SK-N-SH (cell line): ENCODE measurements at regions not wholly inside any gene's neighbourhood (a gene's known extent, or its start where the extent isn't known, plus 50 kb on each side); places are given as distances from the start of the nearest gene placed in this dataset.

ENCODE experiments used
- CTCF ChIA-PET: fragments of 300-600, 350-600 bp; formaldehyde crosslinking; extraction: SDS; loops from one replicate; lab custom pipeline; 2021; lab: Yijun Ruan, JAX
- POLR2A ChIA-PET: fragments of 350-600 bp; sonication (Branson Sonifier 250); formaldehyde crosslinking; extraction: SDS; loops from one replicate; lab custom pipeline; 2020; ENCODE audit warnings: antibody characterized with exemption, inconsistent platforms; lab: Yijun Ruan, JAX
- DNase-seq: peaks from one replicate; pipeline ENCODE4 v3.0.0; 2012
- H2AFZ ChIP-seq: fragments of 200-600 bp; sonication (generic); 2 replicates; pipeline ENCODE4 v1.8.1; 2016; ENCODE audit warnings: antibody characterized with exemption, mild to moderate bottlenecking, low read depth
- H3F3A ChIP-seq: fragments of 200-600 bp; sonication (generic); replicated peaks from 2 replicates; pipeline ENCODE3; 2016; ENCODE audit warnings: antibody characterized with exemption, mild to moderate bottlenecking; ENCODE audit not compliant: insufficient read depth
- H3K27ac ChIP-seq, 2 experiments: fragments of 200-500 bp in 1 of 2; fragments of 200-600 bp in 1 of 2; sonication (Bioruptor generic) in 1 of 2; sonication (generic), shearing (Covaris generic) in 1 of 2; 2 replicates each; pipeline versions ENCODE4 v1.5.1 to v1.6.1; 2014 to 2016; ENCODE audit warnings: low read depth in 2 of 2, inconsistent platforms in 1 of 2, low read length in 1 of 2, mild to moderate bottlenecking in 1 of 2, mixed read lengths in 1 of 2
- H3K27me3 ChIP-seq: fragments of 200-600 bp; sonication (generic), shearing (Covaris generic); 2 replicates; pipeline ENCODE4 v1.6.1; 2016; ENCODE audit warnings: mixed run types; ENCODE audit not compliant: insufficient read depth
- H3K36me3 ChIP-seq, 2 experiments: fragments of 200-500 bp in 1 of 2; fragments of 200-600 bp in 1 of 2; sonication (Bioruptor generic) in 1 of 2; sonication (generic) in 1 of 2; replicated peaks in 1 of 2; 2 replicates each; pipeline versions ENCODE3 to v1.5.1; 2014 to 2016; ENCODE audit warnings: low read length in 1 of 2, mild to moderate bottlenecking in 1 of 2; ENCODE audit not compliant: insufficient read depth in 2 of 2, control insufficient read depth in 1 of 2
- H3K4me1 ChIP-seq, 2 experiments: fragments of 200-500 bp in 1 of 2; fragments of 200-600 bp in 1 of 2; sonication (Bioruptor generic) in 1 of 2; sonication (generic), shearing (Covaris generic) in 1 of 2; 2 replicates each; pipeline versions ENCODE4 v1.5.1 to v1.6.1; 2014 to 2016; ENCODE audit warnings: low read depth in 1 of 2, low read length in 1 of 2, mixed run types in 1 of 2; ENCODE audit not compliant: insufficient read depth in 2 of 2, control insufficient read depth in 1 of 2
- H3K4me2 ChIP-seq: fragments of 200-600 bp; sonication (generic), shearing (Covaris generic); 2 replicates; pipeline ENCODE4 v1.6.1; 2017; ENCODE audit warnings: mixed run types
- H3K4me3 ChIP-seq, 2 experiments: fragments of 200-500 bp in 1 of 2; fragments of 200-600 bp in 1 of 2; sonication (Bioruptor generic) in 1 of 2; sonication (generic), shearing (Covaris generic) in 1 of 2; 2 replicates each; pipeline versions ENCODE4 v1.5.1 to v1.8.1; 2014 to 2016; ENCODE audit warnings: low read depth in 2 of 2, inconsistent platforms in 1 of 2, low read length in 1 of 2, mild to moderate bottlenecking in 1 of 2, mixed read lengths in 1 of 2, moderate library complexity in 1 of 2
- H3K79me2 ChIP-seq: fragments of 200-600 bp; sonication (generic); 2 replicates; pipeline ENCODE4 v1.8.1; 2017; ENCODE audit warnings: mild to moderate bottlenecking; ENCODE audit not compliant: insufficient read depth
- H3K9ac ChIP-seq: fragments of 200-600 bp; sonication (generic); 2 replicates; pipeline ENCODE4 v1.6.1; 2017; ENCODE audit warnings: mixed run types
- H3K9me2 ChIP-seq: fragments of 200-600 bp; sonication (generic); 2 replicates; pipeline ENCODE4 v1.6.1; 2017; ENCODE audit warnings: mixed run types
- H3K9me3 ChIP-seq: fragments of 200-600 bp; sonication (generic); 2 replicates; pipeline ENCODE4 v1.6.1; 2017; ENCODE audit warnings: mixed run types, mild to moderate bottlenecking, moderate library complexity
- H4K20me1 ChIP-seq: fragments of 200-600 bp; sonication (generic); 2 replicates; pipeline ENCODE4 v1.6.1; 2017; ENCODE audit warnings: mild to moderate bottlenecking, mixed run types; ENCODE audit not compliant: insufficient read depth
- ELF1 ChIP-seq: IDR thresholded peaks from 2 replicates; pipeline ENCODE4 v1.4.0; 2012
- EP300 ChIP-seq, 2 experiments: IDR thresholded peaks; 2 replicates each; pipeline versions ENCODE4 v1.4.0 to v1.6.1; 2012; ENCODE audit warnings: borderline replicate concordance in 1 of 2, low read depth in 1 of 2, low read length in 1 of 2
- FOSL2 ChIP-seq: IDR thresholded peaks from 2 replicates; pipeline ENCODE4 v1.4.0; 2012; ENCODE audit warnings: low read depth, mild to moderate bottlenecking, moderate library complexity, borderline replicate concordance
- FOXJ3 ChIP-seq: sonication (generic); formaldehyde crosslinking; IDR thresholded peaks from 2 replicates; pipeline ENCODE4 v1.5.1; 2020; ENCODE audit warnings: mild to moderate bottlenecking, missing genetic modification reagents
- GABPA ChIP-seq: IDR thresholded peaks from 2 replicates; pipeline ENCODE4 v1.4.0; 2012; ENCODE audit warnings: low read depth, mild to moderate bottlenecking
- GATA2 ChIP-seq: sonication (generic); formaldehyde crosslinking; IDR thresholded peaks from 2 replicates; pipeline ENCODE4 v1.5.0; 2020; ENCODE audit warnings: mild to moderate bottlenecking, missing genetic modification reagents
- JUND ChIP-seq: IDR thresholded peaks from 2 replicates; pipeline ENCODE4 v1.4.0; 2012
- MAX ChIP-seq: IDR thresholded peaks from 2 replicates; pipeline ENCODE4 v1.4.0; 2012; ENCODE audit warnings: low read depth
- MEF2A ChIP-seq: IDR thresholded peaks from 2 replicates; pipeline ENCODE4 v1.4.0; 2012; ENCODE audit warnings: low read depth, borderline replicate concordance
- MXI1 ChIP-seq: IDR thresholded peaks from 2 replicates; pipeline ENCODE4 v1.6.1; 2012; ENCODE audit warnings: mild to moderate bottlenecking, low read depth, low read length, improper control_type of control experiment
- PBX3 ChIP-seq: IDR thresholded peaks from 2 replicates; pipeline ENCODE4; 2012
- RCOR1 ChIP-seq: fragments of 150-350 bp; IDR thresholded peaks from 2 replicates; pipeline ENCODE4 v1.6.1; 2017; ENCODE audit warnings: antibody characterized with exemption, low read length
- RXRA ChIP-seq: IDR thresholded peaks from 2 replicates; pipeline ENCODE4 v1.4.0; 2012; ENCODE audit warnings: low read depth, mild to moderate bottlenecking, borderline replicate concordance
- TAF1 ChIP-seq: IDR thresholded peaks from 2 replicates; pipeline ENCODE4 v1.6.1; 2012; ENCODE audit warnings: low read depth, mild to moderate bottlenecking, low read length, moderate library complexity, borderline replicate concordance
- TCF12 ChIP-seq: IDR thresholded peaks from 2 replicates; pipeline ENCODE4 v1.4.0; 2012
- TEAD4 ChIP-seq: IDR thresholded peaks from 2 replicates; pipeline ENCODE4 v1.4.0; 2012; ENCODE audit warnings: mild to moderate bottlenecking, borderline replicate concordance; ENCODE audit not compliant: insufficient read depth
- USF2 ChIP-seq: fragments of 150-350 bp; IDR thresholded peaks from 2 replicates; pipeline ENCODE4 v1.6.1; 2017; ENCODE audit warnings: antibody characterized with exemption, low read length, low read depth, borderline replicate concordance
- YY1 ChIP-seq: IDR thresholded peaks from 2 replicates; pipeline ENCODE4 v1.4.0; 2012; ENCODE audit warnings: low read depth, mild to moderate bottlenecking
- WGBS: methylation state at CpG from one replicate; pipeline ENCODE4 v1.1.6; 2017; ENCODE audit warnings: low lambda C conversion rate; 5-methylcytosine and 5-hydroxymethylcytosine counted together
- TF ChIP-seq, protein P1 (sequence below): fragments of 150-350 bp; IDR thresholded peaks from 2 replicates; pipeline ENCODE4 v1.6.1; 2016; ENCODE audit warnings: mild to moderate bottlenecking, low read depth, low read length
- TF ChIP-seq, protein P2 (sequence below): IDR thresholded peaks from 2 replicates; pipeline ENCODE4 v1.4.0; 2012; ENCODE audit warnings: low read depth, borderline replicate concordance

GRCh38 chr1:90322186-90322585, 327.3 kb downstream of the ZNF326 start:
- ChIA-PET CTCF (interaction anchor here (1.2 kb wide), 1 partner anchor 22 kb away, joined by 3 read pairs; no protein-coding TSS in a partner anchor), POLR2A (no interaction called here)
- 6% methylated on average over 3 of the region's 3 CpGs for WGBS
- no peak for DNase-seq
- no peak overlapping the region for H3K4me2 ChIP-seq
- no peaks in the 10 kb centered on the region for H3K4me1 ChIP-seq
- H3K9me3 ChIP-seq = no peaks in the 10 kb centered on the region
- no peaks in the 10 kb centered on the region for H3K9me2 ChIP-seq
- no peaks in the 10 kb centered on the region for H4K20me1 ChIP-seq
- no peak overlapping the region for H2AFZ ChIP-seq
- H3K79me2 ChIP-seq = no peaks in the 10 kb centered on the region
- no peak overlapping the region for H3K9ac ChIP-seq
- H3K27me3 ChIP-seq = no peaks in the 10 kb centered on the region
- H3K36me3 ChIP-seq = no peaks in the 10 kb centered on the region
- H3F3A ChIP-seq = no peaks in the 10 kb centered on the region
- TF ChIP-seq GATA2 (CRISPR knock-in tag) = no peak
- no peak for TF ChIP-seq PBX3
- TF ChIP-seq TCF12 = no peak
- TF ChIP-seq TEAD4 = no peak
- no peak for TF ChIP-seq RXRA
- TF ChIP-seq GABPA = no peak
- TF ChIP-seq, protein P1, sequence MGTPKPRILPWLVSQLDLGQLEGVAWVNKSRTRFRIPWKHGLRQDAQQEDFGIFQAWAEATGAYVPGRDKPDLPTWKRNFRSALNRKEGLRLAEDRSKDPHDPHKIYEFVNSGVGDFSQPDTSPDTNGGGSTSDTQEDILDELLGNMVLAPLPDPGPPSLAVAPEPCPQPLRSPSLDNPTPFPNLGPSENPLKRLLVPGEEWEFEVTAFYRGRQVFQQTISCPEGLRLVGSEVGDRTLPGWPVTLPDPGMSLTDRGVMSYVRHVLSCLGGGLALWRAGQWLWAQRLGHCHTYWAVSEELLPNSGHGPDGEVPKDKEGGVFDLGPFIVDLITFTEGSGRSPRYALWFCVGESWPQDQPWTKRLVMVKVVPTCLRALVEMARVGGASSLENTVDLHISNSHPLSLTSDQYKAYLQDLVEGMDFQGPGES = no peak
- TF ChIP-seq MEF2A = no peak
- TF ChIP-seq USF2 = no peak
- TF ChIP-seq, all 33 proteins: peak for 0
- H3K4me3 ChIP-seq = no peak overlapping the region
- no peak overlapping the region for H3K27ac ChIP-seq

GRCh38 chr1:90319918-90320317, 325.0 kb downstream of the ZNF326 start:
- H3K27me3 ChIP-seq = no peaks in the 10 kb centered on the region
- H3K4me1 ChIP-seq = no peaks in the 10 kb centered on the region
- H3F3A ChIP-seq = no peaks in the 10 kb centered on the region
- no peaks in the 10 kb centered on the region for H3K79me2 ChIP-seq
- no peaks in the 10 kb centered on the region for H4K20me1 ChIP-seq
- no peak overlapping the region for H3K9ac ChIP-seq
- H3K36me3 ChIP-seq = no peaks in the 10 kb centered on the region
- no peaks in the 10 kb centered on the region for H3K9me2 ChIP-seq
- no peak overlapping the region for H3K27ac ChIP-seq
- CTCF ChIA-PET = interaction anchor here (1.4 kb wide), 1 partner anchor 13 kb away, joined by 3 read pairs; no protein-coding TSS in a partner anchor
- POLR2A ChIA-PET = no interaction called here
- H3K4me2 ChIP-seq = no peak overlapping the region
- DNase-seq = no peak
- no peak overlapping the region for H2AFZ ChIP-seq
- WGBS = 0% methylated on average over 1 of the region's 1 CpG
- no peaks in the 10 kb centered on the region for H3K9me3 ChIP-seq
- H3K4me3 ChIP-seq = no peak overlapping the region
- TF ChIP-seq FOSL2 = no peak
- no peak for TF ChIP-seq YY1
- TF ChIP-seq EP300 (IDR thresholded peaks at IDR 0.05; ENCODE audit: borderline replicate concordance in 1 of 2, low read depth in 1 of 2, low read length in 1 of 2) = no peak
- no peak for TF ChIP-seq TAF1
- no peak for TF ChIP-seq ELF1
- TF ChIP-seq MXI1 = no peak
- no peak for TF ChIP-seq RCOR1
- no peak for TF ChIP-seq MAX
- no peak for TF ChIP-seq FOXJ3
- TF ChIP-seq, protein P2, sequence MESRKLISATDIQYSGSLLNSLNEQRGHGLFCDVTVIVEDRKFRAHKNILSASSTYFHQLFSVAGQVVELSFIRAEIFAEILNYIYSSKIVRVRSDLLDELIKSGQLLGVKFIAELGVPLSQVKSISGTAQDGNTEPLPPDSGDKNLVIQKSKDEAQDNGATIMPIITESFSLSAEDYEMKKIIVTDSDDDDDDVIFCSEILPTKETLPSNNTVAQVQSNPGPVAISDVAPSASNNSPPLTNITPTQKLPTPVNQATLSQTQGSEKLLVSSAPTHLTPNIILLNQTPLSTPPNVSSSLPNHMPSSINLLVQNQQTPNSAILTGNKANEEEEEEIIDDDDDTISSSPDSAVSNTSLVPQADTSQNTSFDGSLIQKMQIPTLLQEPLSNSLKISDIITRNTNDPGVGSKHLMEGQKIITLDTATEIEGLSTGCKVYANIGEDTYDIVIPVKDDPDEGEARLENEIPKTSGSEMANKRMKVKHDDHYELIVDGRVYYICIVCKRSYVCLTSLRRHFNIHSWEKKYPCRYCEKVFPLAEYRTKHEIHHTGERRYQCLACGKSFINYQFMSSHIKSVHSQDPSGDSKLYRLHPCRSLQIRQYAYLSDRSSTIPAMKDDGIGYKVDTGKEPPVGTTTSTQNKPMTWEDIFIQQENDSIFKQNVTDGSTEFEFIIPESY = no peak
- TF ChIP-seq, protein P1 = no peak
- TF ChIP-seq USF2 = no peak
- no peak for TF ChIP-seq JUND
